GM18870 (cell line): ENCODE measurements at regions not wholly inside any gene's neighbourhood (a gene's known extent, or its start where the extent isn't known, plus 50 kb on each side); places are given as distances from the start of the nearest gene placed in this dataset.
"Not testable (repeated sequence)": the region's sequence is repeated elsewhere in the genome, so short reads cannot be mapped to it uniquely, and the experiment has no call there.

Experiments used
- ATAC-seq: cut with Tn5 transposase; IDR thresholded peaks from one replicate; pipeline ENCODE4 v1.9.1; 2021; ENCODE audit warnings: moderate library complexity; ENCODE audit not compliant: unreplicated experiment

DNA sequence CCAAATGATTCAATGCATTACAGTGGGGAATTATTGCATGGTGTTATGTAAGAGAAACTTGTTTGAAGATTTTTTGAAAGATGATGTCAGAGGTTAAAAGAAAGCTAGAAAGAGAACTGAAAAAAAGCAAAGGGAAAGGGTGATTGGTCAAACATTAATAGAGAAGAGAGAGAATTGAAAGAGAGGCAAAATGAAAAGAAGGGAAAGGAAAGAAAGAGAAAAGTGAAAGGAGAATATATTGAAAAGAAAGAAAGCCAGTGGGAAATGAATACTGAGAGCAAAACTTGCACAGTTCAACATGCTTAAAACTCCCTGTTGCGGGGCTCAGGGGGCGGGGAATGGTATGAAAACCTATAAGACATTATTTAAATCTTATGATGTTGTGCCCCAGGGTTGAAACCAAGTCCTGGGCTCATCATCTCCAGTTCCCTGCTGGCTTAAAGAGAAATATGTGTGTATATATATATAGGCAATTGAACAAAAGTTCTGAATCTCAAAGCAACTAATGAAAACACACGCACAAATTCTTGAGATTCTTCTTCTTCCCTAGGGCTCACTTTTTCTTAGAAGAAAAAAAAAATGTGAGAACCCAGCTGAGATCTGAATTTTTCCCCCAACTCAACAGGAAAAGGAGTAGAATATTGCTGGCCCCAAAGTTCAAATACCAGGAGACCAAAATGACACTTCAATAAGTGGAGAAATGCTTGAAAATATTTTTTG lies 2045.9 kb upstream of the CELF4 start:
- ATAC-seq: no peak

DNA sequence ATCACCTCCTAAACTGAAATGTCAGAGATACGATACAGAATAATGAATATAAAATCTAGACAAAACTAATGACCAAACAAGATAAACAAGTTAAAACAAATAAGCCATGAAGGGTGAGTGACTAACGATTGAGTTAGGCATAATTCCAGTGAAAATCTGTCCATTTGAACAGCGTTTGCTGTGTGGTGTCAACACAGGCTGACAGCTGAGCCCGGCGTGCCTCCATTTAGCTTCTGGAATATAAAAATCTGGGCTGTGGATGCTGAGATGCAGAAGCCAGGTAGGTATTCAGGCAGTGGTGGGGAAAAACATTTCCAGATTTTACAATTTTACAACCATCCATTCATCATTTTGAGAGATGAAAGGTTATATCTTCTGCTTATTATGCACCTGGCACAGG lies 2041.4 kb upstream of the CELF4 start:
- no peak for ATAC-seq

DNA sequence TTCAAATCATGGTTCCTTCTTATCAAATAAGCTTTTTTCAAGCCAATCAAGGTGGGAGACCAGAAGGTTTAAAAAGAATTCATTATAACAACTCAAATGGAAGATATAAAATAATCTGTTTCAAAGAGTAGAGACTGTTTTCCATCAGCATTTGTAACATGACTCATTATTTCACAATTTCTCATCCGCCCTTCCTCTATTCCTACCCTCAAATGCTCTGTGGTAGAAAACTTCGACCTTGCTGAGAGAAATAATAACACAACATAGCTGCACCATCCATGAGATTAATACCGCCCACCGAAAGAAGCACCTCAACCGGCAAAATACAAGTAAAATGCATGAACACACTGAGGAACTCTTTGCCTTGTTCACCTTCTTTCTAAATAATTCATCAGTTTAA lies 2039.2 kb upstream of the CELF4 start:
- no peak for ATAC-seq

DNA sequence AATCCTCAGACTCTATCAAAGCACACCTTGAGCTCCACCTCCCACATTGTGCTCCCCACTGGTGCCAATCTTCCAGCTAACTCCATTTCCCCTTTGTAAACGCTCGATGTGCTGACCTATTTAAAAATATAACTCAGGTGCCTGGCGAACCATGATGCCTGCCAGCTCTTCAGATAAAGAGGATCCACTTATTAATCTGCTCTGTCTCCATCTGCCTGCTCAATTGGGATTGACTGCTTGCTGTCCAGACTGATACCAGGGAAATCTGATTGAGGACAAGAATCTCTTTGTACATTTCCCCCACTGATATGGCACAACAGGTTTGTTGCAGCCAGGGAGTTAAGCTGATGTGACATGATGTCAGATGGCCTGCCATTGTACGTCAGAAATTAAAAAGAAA lies 2036.5 kb upstream of the CELF4 start:
- ATAC-seq: no peak

GRCh38 chr18:39600894-39601293 lies 2035.3 kb upstream of the CELF4 start:
- ATAC-seq: no peak

DNA sequence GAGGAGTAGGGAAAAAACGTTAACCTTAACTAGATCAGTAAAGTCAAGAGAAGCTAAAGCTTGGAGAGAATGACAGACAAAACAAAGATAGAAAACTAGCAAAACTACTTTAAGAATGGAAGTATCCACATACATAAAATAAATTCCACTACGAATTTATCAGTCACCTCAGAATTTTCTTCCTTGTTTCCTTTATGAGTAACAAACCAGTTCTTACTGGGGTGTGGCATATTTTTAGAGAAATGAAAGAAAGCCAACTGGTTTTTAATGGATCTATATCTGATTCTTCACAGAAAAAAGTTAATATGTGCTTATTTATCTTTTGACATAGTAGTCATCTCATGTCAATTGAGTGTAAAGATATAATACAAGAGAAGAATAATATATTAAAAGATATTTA lies 2033.7 kb upstream of the CELF4 start:
- ATAC-seq: no peak

DNA sequence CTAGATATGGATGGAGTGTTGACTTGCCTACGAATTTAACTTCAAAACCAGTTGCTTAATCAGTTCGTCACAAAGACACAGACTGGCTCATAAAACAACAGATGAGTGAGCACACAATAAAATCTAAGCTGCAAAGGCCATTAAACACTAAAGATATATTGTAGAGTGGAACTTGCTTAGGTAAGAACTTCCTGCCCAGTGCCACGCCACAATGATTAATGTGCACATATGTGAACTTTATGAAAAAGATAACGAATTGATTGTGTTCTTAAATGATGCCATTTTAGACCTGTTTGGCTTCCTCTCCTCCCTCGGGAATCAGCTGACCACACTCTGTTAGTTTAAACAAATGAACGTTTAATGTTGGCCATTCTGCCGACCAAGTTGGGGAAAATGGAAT lies 2031.3 kb upstream of the CELF4 start:
- no peak for ATAC-seq

DNA sequence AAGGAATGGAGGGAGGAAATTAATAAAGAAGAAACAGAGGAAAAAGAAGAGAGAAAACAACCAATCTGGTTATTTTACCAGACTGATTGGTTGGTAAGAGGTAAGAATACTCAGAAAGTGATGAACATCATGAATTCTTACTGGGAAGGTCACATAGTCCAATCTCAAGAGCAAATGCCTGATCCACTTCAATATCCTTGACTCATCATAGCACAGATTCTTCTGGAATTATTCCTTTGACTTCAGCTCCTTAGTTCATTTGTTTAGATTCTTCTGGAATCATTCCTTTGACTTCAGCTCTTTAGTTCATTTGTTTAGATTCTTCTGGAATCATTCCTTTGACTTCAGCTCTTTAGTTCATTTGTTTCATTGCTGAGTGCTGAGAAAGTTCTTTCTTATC lies 2030.6 kb upstream of the CELF4 start:
- ATAC-seq: no peak

GRCh38 chr18:39594206-39594605 lies 2028.6 kb upstream of the CELF4 start:
- ATAC-seq: no peak

GRCh38 chr18:39591649-39592048 lies 2026.1 kb upstream of the CELF4 start:
- no peak for ATAC-seq

GRCh38 chr18:39589496-39589895 lies 2023.9 kb upstream of the CELF4 start:
- ATAC-seq: no peak

DNA sequence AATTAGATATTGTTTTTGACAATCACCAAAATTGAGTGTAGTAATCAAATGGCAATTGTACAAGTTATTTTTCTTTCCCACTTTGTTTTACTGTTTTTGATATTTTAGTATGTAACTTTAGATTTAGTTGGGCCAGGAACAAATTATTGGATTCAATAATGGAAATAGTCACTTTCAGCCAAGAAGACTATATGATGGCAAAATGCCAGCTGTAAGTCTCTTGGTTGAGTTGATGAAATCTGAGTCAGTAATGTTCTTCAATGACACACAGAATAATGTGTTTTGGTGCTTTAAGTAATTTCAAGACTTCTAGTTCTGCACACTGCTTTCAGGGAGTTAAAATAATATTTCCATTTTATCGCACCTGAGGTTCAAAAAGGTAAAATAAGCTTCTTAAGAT lies 2022.0 kb upstream of the CELF4 start:
- no peak for ATAC-seq

- no peak for ATAC-seq
Observed at GRCh38 chr18:39586741-39587140, 2021.1 kb upstream of the CELF4 start.

- no peak for ATAC-seq
Observed at GRCh38 chr18:39574897-39575296, 2009.3 kb upstream of the CELF4 start.

GRCh38 chr18:39571511-39571910 lies 2005.9 kb upstream of the CELF4 start:
- no peak for ATAC-seq

- ATAC-seq: not testable (repeated sequence)
Observed at GRCh38 chr18:39565551-39566230, 2000.1 kb upstream of the CELF4 start.

- ATAC-seq: no peak
Observed at GRCh38 chr18:39564716-39565115, 1999.1 kb upstream of the CELF4 start.

GRCh38 chr18:39561126-39561525 lies 1995.5 kb upstream of the CELF4 start:
- ATAC-seq: no peak

- no peak for ATAC-seq
Observed at GRCh38 chr18:39558658-39559057, 1993.1 kb upstream of the CELF4 start.

GRCh38 chr18:39555496-39555895 lies 1989.9 kb upstream of the CELF4 start:
- ATAC-seq: no peak

DNA sequence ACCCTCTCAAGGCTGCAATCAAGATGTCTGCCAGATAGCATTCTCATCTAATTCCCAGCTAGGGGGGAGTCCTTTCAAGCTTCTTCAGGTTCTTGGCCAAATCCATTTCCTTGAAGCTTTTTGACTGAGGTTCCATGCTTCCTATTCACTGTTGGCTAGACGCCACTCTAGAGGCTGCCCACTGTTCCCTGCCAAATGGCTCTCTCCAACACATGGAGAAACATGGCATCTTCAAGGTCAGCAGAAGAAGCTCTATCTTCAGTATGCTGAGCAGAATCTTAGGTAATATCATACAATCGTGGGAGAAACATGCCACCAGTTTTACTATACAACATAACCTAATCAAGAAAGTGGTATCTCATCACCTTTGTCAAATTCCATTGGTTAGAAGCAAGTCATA lies 1985.1 kb upstream of the CELF4 start:
- no peak for ATAC-seq

DNA sequence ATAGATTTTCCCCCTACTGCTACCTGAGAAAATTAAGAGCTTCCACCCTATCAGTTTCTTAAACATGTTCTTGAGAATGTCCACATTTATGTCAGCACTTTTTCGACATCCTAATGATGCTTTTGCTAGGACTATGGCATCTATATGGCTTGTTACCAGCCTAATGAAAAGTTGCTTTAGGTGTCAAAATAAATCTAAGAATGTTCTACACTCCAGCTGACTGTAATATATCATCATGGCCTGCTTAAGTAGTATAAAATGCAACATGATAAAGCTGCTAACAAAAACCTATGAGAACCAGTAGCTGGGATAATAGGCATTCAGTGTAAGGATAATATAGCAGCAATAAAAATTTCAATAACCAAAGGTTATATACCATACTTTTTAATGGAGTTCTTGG lies 1983.5 kb upstream of the CELF4 start:
- no peak for ATAC-seq

GRCh38 chr18:39531659-39532058 lies 1966.1 kb upstream of the CELF4 start:
- no peak for ATAC-seq
